Panc1 (cell line): ENCODE measurements at regions not wholly inside any gene's neighbourhood (a gene's known extent, or its start where the extent isn't known, plus 50 kb on each side); places are given as distances from the start of the nearest gene placed in this dataset.
"Not testable (repeated sequence)": the region's sequence is repeated elsewhere in the genome, so short reads cannot be mapped to it uniquely, and the experiment has no call there.

Experiments used
- ATAC-seq: fragments of 200-7000 bp; cut with Tn5 transposase; 2 replicates; pipeline ENCODE4 v1.9.1; 2020; ENCODE audit warnings: mild to moderate bottlenecking, moderate library complexity
- BruUV-seq: library from RNA; stranded (reverse); fragments of 400-500 nt; replicated peaks from 2 replicates; lab custom pipeline; 2021; lab: Mats Ljungman, UMichigan
- CTCF ChIA-PET: fragments of 300-600 bp; sonication (Branson Sonifier 250); formaldehyde crosslinking; loops from one replicate; lab custom pipeline; 2022; ENCODE audit warnings: antibody characterized with exemption; lab: Charles Lee
- POLR2A ChIA-PET: fragments of 300-600 bp; sonication (Branson Sonifier 250); formaldehyde crosslinking; loops from one replicate; lab custom pipeline; 2022; ENCODE audit warnings: antibody characterized with exemption; lab: Charles Lee
- DNase-seq: peaks from one replicate; pipeline ENCODE4 v3.0.0-alpha.2; 2010; ENCODE audit warnings: low read depth, low spot score
- H3K27ac ChIP-seq: 2 replicates; pipeline ENCODE4 v1.5.1; 2011; ENCODE audit warnings: mild to moderate bottlenecking, low read length, inconsistent platforms
- H3K27me3 ChIP-seq: fragments of 200-500 bp; sonication (Bioruptor generic); 2 replicates; pipeline ENCODE4 v1.6.0; 2014; ENCODE audit warnings: low read length, inconsistent platforms; ENCODE audit not compliant: control insufficient read depth, insufficient read depth
- H3K36me3 ChIP-seq: fragments of 200-500 bp; sonication (Bioruptor generic); 2 replicates; pipeline ENCODE4 v1.5.1; 2014; ENCODE audit warnings: inconsistent platforms, mild to moderate bottlenecking, low read length, moderate library complexity; ENCODE audit not compliant: control insufficient read depth, insufficient read depth
- H3K4me1 ChIP-seq: 2 replicates; pipeline ENCODE4 v1.5.1; 2011; ENCODE audit warnings: inconsistent platforms, mild to moderate bottlenecking, low read length, moderate library complexity; ENCODE audit not compliant: control insufficient read depth, insufficient read depth
- H3K4me3 ChIP-seq, 2 experiments: 2 replicates each; pipeline ENCODE4 v1.5.1; 2011 to 2012; ENCODE audit warnings: low read depth in 2 of 2, low read length in 2 of 2, mild to moderate bottlenecking in 2 of 2, inconsistent platforms in 1 of 2, moderate library complexity in 1 of 2
- H3K9me3 ChIP-seq: fragments of 200-500 bp; sonication (Bioruptor generic); 2 replicates; pipeline ENCODE4 v1.5.1; 2014; ENCODE audit warnings: low read depth, mild to moderate bottlenecking, inconsistent platforms, low read length, moderate library complexity; ENCODE audit not compliant: control insufficient read depth, insufficient read depth
- POLR2AphosphoS5 ChIP-seq: IDR thresholded peaks from 2 replicates; pipeline ENCODE4 v1.6.1; 2012; ENCODE audit warnings: mild to moderate bottlenecking, low read depth, low read length, moderate library complexity
- SIN3A ChIP-seq: IDR thresholded peaks from 2 replicates; pipeline ENCODE4 v1.6.1; 2012; ENCODE audit warnings: low read depth, mild to moderate bottlenecking, low read length, moderate library complexity, borderline replicate concordance; ENCODE audit not compliant: insufficient read depth
- TCF7L2 ChIP-seq: IDR thresholded peaks from 2 replicates; pipeline ENCODE4 v1.6.1; 2011; ENCODE audit warnings: mild to moderate bottlenecking, low read depth, low read length, inconsistent platforms
- in situ Hi-C: cut with HindIII; loops from 2 replicates; pipeline ENCODE4 v1.10.0; 2016; ENCODE audit warnings: low sequenced_read_pairs, low pct_unique_long_range_greater_than_20kb
- intact Hi-C: fragments of 100-400 bp; cut with micrococcal nuclease; formaldehyde crosslinking; loops from one replicate; pipeline ENCODE4 v1.10.0; 2022; ENCODE audit not compliant: unreplicated experiment
- TF ChIP-seq, protein P1 (sequence below): fragments of 450-650 bp; IDR thresholded peaks from 2 replicates; pipeline ENCODE4 v1.5.1; 2017; ENCODE audit warnings: mild to moderate bottlenecking
- TF ChIP-seq, protein P2 (sequence below), 2 experiments: IDR thresholded peaks; 2 replicates each; pipeline ENCODE4 v1.6.1; 2011 to 2012; ENCODE audit warnings: low read depth in 2 of 2, control low read depth in 1 of 2, low read length in 1 of 2, mild to moderate bottlenecking in 1 of 2, moderate library complexity in 1 of 2; ENCODE audit not compliant: insufficient read depth in 1 of 2

DNA sequence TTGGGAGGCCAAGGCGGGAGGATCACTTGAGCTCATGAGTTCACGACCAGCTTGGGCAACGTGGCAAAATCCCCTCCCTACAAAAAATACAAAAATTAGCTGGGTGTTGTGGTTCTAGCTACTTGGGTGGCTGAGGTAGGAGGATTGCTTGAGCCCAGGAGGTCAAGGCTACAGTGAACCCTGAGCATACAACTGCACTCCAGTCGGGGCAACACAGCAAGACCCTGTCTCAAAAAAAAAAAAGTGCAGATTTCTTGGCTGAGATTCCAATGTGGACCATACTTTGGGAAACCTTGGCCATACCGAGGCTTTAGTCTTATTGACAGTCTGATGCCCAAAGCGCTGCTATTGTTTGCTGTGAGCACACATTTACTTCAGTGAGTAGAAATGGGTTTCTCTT lies 113.6 kb upstream of the CLINT1 start:
- Histone ChIP-seq H3K9me3 (no peaks in the 10 kb centered on the region), H3K4me3 (no peak overlapping the region), H3K36me3 (no peaks in the 10 kb centered on the region), H3K27ac (no peak overlapping the region), H3K27me3 (no peaks in the 10 kb centered on the region), H3K4me1 (no peaks in the 10 kb centered on the region)
- in situ Hi-C loops (no loop called here), intact Hi-C loops (no loop called here)
- CTCF ChIA-PET, result no interaction called here
- BruUV-seq, result no TSS peak
- POLR2A ChIA-PET, result no interaction called here
- no peak for TF ChIP-seq SIN3A
- TF ChIP-seq, protein P1, sequence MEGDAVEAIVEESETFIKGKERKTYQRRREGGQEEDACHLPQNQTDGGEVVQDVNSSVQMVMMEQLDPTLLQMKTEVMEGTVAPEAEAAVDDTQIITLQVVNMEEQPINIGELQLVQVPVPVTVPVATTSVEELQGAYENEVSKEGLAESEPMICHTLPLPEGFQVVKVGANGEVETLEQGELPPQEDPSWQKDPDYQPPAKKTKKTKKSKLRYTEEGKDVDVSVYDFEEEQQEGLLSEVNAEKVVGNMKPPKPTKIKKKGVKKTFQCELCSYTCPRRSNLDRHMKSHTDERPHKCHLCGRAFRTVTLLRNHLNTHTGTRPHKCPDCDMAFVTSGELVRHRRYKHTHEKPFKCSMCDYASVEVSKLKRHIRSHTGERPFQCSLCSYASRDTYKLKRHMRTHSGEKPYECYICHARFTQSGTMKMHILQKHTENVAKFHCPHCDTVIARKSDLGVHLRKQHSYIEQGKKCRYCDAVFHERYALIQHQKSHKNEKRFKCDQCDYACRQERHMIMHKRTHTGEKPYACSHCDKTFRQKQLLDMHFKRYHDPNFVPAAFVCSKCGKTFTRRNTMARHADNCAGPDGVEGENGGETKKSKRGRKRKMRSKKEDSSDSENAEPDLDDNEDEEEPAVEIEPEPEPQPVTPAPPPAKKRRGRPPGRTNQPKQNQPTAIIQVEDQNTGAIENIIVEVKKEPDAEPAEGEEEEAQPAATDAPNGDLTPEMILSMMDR, result no peak
- TF ChIP-seq POLR2AphosphoS5, result no peak
- TF ChIP-seq, protein P2, sequence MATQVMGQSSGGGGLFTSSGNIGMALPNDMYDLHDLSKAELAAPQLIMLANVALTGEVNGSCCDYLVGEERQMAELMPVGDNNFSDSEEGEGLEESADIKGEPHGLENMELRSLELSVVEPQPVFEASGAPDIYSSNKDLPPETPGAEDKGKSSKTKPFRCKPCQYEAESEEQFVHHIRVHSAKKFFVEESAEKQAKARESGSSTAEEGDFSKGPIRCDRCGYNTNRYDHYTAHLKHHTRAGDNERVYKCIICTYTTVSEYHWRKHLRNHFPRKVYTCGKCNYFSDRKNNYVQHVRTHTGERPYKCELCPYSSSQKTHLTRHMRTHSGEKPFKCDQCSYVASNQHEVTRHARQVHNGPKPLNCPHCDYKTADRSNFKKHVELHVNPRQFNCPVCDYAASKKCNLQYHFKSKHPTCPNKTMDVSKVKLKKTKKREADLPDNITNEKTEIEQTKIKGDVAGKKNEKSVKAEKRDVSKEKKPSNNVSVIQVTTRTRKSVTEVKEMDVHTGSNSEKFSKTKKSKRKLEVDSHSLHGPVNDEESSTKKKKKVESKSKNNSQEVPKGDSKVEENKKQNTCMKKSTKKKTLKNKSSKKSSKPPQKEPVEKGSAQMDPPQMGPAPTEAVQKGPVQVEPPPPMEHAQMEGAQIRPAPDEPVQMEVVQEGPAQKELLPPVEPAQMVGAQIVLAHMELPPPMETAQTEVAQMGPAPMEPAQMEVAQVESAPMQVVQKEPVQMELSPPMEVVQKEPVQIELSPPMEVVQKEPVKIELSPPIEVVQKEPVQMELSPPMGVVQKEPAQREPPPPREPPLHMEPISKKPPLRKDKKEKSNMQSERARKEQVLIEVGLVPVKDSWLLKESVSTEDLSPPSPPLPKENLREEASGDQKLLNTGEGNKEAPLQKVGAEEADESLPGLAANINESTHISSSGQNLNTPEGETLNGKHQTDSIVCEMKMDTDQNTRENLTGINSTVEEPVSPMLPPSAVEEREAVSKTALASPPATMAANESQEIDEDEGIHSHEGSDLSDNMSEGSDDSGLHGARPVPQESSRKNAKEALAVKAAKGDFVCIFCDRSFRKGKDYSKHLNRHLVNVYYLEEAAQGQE (IDR thresholded peaks at IDR 0.05; ENCODE audit: insufficient read depth in 1 of 2, low read depth in 2 of 2, low read length in 1 of 2), result no peak
- TF ChIP-seq TCF7L2, result no peak
- no peak for DNase-seq
- no peak for ATAC-seq

DNA sequence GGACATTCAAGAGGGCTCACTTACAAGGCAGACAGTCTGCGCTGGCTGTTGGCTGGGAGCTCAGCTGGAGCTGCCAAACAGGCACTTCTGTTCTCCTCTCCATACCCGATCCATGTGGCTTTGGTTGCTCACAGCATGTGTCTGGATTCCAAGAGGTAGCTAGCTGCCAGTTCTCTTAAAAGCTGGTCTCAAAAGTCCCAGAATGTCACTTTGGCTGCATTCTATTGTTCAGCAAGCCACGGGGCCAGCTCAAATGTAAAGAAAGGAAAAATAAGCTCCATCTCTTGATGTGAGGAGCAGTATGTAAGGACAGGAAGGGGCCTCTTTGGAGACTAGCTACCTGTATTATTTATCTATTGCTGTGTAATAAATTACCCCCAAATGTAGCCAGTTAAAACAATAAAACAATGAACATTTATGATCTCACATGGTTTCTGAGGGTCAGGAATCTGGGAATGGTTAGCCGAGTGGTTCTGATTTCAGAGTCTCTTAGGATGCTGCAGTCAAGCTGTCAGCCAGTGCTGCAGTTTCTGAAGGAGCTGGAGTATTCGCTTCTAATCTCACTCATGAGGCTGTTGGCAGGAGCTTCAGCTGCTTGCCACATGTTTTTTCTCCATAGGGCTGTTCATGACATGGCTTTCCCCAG lies 112.7 kb upstream of the CLINT1 start:
- in situ Hi-C loops (no loop called here), intact Hi-C loops (no loop called here)
- no peaks in the 10 kb centered on the region for H3K9me3 ChIP-seq
- H3K4me1 ChIP-seq, result no peaks in the 10 kb centered on the region
- no peak overlapping the region for H3K27ac ChIP-seq
- no peaks in the 10 kb centered on the region for H3K27me3 ChIP-seq
- ATAC-seq, result no peak
- ChIA-PET CTCF (interaction anchor here (1.2 kb wide), 1 partner anchor 23 kb away, joined by 3 read pairs; no protein-coding TSS in a partner anchor), POLR2A (no interaction called here)
- no peak for DNase-seq
- TF ChIP-seq POLR2AphosphoS5 (no peak), TCF7L2 (no peak), SIN3A (no peak)
- TF ChIP-seq, protein P1, result no peak
- TF ChIP-seq, protein P2 (IDR thresholded peaks at IDR 0.05; ENCODE audit: insufficient read depth in 1 of 2, low read depth in 2 of 2, low read length in 1 of 2), result no peak
- no TSS peak for BruUV-seq
- no peaks in the 10 kb centered on the region for H3K36me3 ChIP-seq
- H3K4me3 ChIP-seq, result no peak overlapping the region

DNA sequence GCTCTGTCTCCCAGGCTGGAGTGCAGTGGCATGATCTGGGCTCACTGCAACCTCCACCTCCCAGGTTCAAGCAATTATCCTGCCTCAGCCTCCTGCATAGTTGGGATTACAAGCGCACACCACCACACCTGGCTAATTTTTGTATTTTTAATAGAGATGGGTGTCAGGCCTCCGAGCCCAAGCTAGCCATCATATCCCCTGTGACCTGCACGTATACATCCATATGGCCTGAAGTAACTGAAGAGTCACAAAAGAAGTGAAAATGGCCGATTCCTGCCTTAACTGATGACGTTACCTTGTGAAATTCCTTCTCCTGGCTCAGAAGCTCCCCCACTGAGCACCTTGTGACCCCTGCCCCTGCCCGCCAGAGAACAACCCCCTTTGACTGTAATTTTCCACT lies 109.6 kb upstream of the CLINT1 start:
- BruUV-seq, DNase-seq, intact Hi-C loops, in situ Hi-C loops, H3K27me3 ChIP-seq, H3K4me3 ChIP-seq, H3K4me1 ChIP-seq, H3K36me3 ChIP-seq, H3K27ac ChIP-seq, CTCF ChIA-PET, POLR2A ChIA-PET, H3K9me3 ChIP-seq, ATAC-seq: not testable (repeated sequence)
